Upper lobe of left lung (tissue), 4 donors: ENCODE measurements at regions not wholly inside any gene's neighbourhood (a gene's known extent, or its start where the extent isn't known, plus 50 kb on each side); places are given as distances from the start of the nearest gene placed in this dataset.

Experiments used
- EP300 ChIP-seq, 4 donors: sonication (generic); formaldehyde crosslinking; IDR thresholded peaks; one replicate each; pipeline ENCODE4 v1.5.1; 2017; ENCODE audit warnings: antibody characterized with exemption in 4 of 4, control low read depth in 2 of 4
- POLR2A ChIP-seq, 4 donors: fragments of 450-650 bp; IDR thresholded peaks; one replicate each; pipeline ENCODE4 v1.5.1; 2016 to 2017; ENCODE audit warnings: antibody characterized with exemption in 4 of 4, mild to moderate bottlenecking in 2 of 4

DNA sequence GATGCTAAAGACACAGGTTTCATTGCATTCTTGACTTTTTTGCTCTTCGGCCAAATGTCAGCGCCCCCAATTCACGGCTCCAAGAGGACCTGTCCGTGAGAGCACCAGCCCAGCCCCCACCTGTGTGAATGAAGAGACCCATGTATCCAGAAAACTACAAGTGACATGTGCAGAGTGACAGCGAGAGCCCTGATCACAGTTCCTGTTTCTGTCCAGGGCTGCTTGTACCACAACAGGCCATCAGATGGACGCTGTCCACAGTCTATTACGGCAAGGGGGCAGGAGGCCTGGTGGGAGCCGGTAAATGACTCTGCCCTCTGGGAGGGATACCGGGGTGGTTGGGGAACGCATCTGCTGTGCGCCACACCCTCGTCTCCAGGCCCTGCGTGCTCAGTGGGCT lies 520.9 kb upstream of the ID2 start:
- TF ChIP-seq POLR2A (IDR thresholded peaks at IDR 0.05) (no peak), EP300 (IDR thresholded peaks at IDR 0.05) (no peak)
